ENCODE measurements at regions not wholly inside any gene's neighbourhood (a gene's known extent, or its start where the extent isn't known, plus 50 kb on each side); places are given as distances from the start of the nearest gene placed in this dataset.

- TF ChIP-seq, protein P1, sequence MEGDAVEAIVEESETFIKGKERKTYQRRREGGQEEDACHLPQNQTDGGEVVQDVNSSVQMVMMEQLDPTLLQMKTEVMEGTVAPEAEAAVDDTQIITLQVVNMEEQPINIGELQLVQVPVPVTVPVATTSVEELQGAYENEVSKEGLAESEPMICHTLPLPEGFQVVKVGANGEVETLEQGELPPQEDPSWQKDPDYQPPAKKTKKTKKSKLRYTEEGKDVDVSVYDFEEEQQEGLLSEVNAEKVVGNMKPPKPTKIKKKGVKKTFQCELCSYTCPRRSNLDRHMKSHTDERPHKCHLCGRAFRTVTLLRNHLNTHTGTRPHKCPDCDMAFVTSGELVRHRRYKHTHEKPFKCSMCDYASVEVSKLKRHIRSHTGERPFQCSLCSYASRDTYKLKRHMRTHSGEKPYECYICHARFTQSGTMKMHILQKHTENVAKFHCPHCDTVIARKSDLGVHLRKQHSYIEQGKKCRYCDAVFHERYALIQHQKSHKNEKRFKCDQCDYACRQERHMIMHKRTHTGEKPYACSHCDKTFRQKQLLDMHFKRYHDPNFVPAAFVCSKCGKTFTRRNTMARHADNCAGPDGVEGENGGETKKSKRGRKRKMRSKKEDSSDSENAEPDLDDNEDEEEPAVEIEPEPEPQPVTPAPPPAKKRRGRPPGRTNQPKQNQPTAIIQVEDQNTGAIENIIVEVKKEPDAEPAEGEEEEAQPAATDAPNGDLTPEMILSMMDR (IDR thresholded peaks at IDR 0.05; ENCODE audit: insufficient read depth, low read length) = no peak
- no peak for TF ChIP-seq POLR2AphosphoS5 (IDR thresholded peaks at IDR 0.05; ENCODE audit: low read depth)
Measured at GRCh38 chr21:38902608-38903445, 97.1 kb downstream of the ETS2 start.

All from HL-60 (cell line).